Skeletal muscle cell (primary cell): ENCODE measurements at regions not wholly inside any gene's neighbourhood (a gene's known extent, or its start where the extent isn't known, plus 50 kb on each side); places are given as distances from the start of the nearest gene placed in this dataset.

Experiments used
- DNase-seq: peaks from one replicate; pipeline ENCODE4 v3.0.0-alpha.2; 2010; ENCODE audit warnings: low read depth
- H3K4me3 ChIP-seq: 2 replicates; pipeline ENCODE4 v1.5.1; 2011; ENCODE audit warnings: low read depth, mild to moderate bottlenecking, control low read depth, low read length, moderate library complexity

- no peak overlapping the region for H3K4me3 ChIP-seq
- no peak for DNase-seq
Measured at GRCh38 chr2:186254759-186255158, 231.3 kb upstream of the ZC3H15 start.

GRCh38 chr2:186255823-186256222 is 230.2 kb upstream of the ZC3H15 start:
- no peak for DNase-seq
- H3K4me3 ChIP-seq: no peak overlapping the region

DNA sequence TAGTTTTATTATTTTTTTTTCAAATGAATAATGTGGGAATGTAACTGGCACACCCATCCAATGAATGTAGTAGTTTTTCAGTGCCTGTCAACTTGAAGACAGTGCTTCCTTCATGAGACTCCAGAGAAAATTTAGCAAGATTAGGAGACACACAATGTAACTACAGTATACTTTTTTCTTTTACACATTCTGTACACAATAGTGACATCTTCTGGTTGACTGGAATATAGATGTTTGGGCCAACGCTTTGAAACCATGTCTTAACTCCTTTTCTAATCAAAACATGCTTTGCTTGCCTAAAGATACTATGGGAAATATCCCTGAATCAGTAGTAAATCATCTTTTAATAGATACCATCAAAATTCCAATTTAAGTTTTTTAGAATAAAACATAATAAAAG is 229.5 kb upstream of the ZC3H15 start:
- H3K4me3 ChIP-seq: no peak overlapping the region
- peak; percentile 14 for DNase-seq

DNA sequence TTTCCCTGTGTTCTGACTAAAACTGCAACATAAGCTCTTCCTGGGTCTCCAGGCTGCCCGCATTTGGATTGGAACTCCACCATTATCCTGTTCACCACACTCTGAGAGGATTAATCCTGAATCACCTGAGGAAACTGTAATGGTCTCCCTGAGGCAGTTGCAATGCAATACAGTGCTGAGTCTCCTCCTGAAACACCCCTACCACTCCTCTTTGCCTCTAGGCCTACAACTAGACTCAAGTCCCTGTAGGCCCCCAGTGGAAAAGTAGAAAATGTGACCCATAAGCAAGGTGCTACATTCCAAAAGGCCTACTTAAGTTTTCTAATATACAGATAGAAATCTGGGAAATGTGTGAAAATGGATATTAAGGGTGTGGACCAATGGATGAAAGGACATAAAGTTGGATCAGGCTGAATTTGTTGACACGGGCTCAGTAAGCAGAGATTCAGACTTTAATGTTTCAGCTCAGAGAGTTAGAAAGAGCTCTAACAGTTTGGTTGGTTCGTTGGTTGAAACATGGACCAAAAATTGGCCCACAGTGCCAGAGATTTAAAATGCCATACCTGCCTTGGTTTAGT is 222.3 kb upstream of the ZC3H15 start:
- no peak overlapping the region for H3K4me3 ChIP-seq
- no peak for DNase-seq

GRCh38 chr2:186269536-186269935 is 216.5 kb upstream of the ZC3H15 start:
- H3K4me3 ChIP-seq: no peak overlapping the region
- DNase-seq: no peak

DNA sequence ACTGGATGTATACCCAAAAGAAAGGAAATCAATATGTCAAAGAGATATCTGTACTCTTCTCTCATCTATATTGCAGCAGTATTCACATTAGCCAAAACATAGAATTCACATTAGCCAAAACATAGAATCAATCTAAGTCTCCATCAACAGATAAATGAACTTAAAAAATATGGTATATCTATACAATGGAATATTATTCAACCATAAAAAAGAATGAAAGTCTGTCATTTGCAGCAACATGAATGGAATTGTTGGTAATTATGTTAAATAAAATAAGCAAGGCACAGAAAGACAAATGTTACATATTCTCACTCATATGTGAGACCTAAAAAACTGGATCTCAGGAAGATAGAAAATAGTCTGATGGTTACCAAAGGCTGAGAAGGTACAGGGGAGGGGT is 212.1 kb upstream of the ZC3H15 start:
- DNase-seq: no peak
- H3K4me3 ChIP-seq: no peak overlapping the region

DNA sequence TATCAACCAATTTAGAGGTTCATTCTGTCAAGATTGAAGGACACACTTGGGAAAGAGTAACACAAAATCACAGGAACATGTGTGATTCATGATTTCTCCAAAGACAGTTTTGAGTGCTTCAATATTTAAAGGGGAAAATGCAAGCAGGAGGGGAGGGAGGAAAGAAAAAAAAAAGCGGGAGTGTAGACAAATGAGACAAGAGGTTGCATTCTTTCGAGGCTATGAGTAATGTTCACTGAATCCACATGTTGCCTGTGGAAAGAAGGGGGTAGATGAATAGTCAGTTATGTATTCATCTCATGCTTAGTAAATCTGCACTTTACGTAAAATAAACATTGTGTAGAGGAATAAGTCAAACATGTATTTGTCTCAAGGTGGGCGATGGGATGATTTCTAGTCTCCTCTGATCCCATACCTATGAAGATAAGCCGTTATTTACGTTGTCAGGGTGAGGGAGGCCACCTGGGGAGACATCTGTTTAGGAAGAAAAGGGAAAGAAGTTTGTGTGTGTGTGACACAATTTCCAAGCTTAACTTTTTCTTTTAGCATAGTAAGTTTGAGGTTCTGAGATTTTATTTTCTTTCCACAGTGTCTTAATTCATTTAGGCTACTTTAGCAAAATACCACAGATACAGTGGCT is 211.0 kb upstream of the ZC3H15 start:
- no peak overlapping the region for H3K4me3 ChIP-seq
- DNase-seq: peak; percentile 40

- no peak for DNase-seq
- no peak overlapping the region for H3K4me3 ChIP-seq
Measured at GRCh38 chr2:186276909-186277308, 209.2 kb upstream of the ZC3H15 start.

- no peak for DNase-seq
- H3K4me3 ChIP-seq: no peak overlapping the region
Measured at GRCh38 chr2:186281726-186282125, 204.3 kb upstream of the ZC3H15 start.

DNA sequence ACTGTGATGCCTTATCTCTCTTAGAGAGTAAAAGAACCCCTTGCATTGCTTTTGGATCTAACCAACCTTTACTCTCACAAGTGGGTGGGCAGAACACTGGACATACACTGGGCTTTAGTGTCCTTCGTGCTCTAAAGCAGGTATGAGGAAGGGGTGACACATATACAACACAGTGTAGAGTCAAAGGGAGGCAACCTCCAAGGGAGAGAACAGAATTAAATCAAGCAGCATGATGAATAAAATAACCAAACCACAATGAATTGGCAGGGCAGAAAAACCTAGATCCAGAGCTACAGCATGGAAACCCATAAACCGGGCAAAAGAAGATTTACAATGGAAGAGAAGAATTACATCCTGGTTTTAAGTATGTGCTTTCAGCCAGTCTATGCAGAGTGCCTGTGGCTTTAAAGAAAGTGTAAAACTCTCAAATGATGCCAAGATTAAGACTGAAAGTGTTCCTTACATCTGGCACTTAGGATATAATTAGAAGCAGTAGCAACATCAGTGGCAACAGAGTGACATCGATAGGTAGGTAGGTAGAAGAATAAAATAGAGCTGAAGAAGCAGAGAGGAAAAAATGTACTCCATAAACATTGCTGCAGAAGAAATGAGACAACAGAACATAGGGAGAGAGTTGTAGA is 191.7 kb upstream of the ZC3H15 start:
- no peak for DNase-seq
- no peak overlapping the region for H3K4me3 ChIP-seq

GRCh38 chr2:186299610-186300009 is 186.4 kb upstream of the ZC3H15 start:
- H3K4me3 ChIP-seq: no peak overlapping the region
- DNase-seq: no peak

- DNase-seq: no peak
- H3K4me3 ChIP-seq: no peak overlapping the region
Measured at GRCh38 chr2:186302263-186302662, 183.8 kb upstream of the ZC3H15 start.

GRCh38 chr2:186303091-186303490 is 183.0 kb upstream of the ZC3H15 start:
- H3K4me3 ChIP-seq: no peak overlapping the region
- DNase-seq: no peak

GRCh38 chr2:186304064-186304463 is 182.0 kb upstream of the ZC3H15 start:
- H3K4me3 ChIP-seq: no peak overlapping the region

DNA sequence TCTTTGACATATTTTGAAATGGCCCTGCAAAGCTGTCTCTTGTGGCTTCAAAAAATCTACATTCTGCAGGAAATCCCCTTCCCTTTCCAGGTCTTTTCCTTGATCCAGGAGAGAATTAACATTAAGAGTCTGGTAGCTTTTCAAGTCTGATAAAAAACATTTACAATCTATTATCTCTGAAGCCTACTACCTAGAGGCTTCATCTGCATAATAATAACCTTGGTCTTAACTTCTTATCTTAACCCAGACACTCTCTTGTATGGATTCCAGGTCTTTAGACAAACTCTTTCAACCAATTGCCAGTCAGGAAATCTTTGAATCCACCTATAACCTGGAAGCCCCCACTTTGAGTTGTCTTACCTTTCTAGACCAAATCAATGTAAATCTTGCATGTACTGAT is 179.3 kb upstream of the ZC3H15 start:
- H3K4me3 ChIP-seq: no peak overlapping the region
- no peak for DNase-seq

More at GRCh38 chr2:186304064-186304463, 182.0 kb upstream of the ZC3H15 start:
- DNase-seq: no peak

DNA sequence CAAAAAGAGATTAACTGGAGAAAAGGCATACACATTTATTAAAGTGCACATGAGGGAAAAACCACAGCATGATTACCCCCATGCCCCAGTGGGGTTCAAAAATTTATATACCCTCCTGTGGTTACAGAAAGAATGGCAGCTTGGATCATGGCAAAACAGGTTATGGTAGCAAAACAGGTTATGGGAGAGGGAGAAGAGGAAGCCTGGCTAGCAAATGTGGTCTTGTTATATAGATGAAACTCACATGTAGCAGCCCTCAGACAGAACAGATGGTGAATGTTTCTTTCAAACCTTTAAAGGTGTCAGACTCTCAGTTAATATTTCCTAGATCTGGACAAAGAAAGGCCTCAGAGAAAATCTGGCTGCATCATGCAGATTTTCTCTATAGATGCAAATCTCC is 178.2 kb upstream of the ZC3H15 start:
- no peak for DNase-seq

DNA sequence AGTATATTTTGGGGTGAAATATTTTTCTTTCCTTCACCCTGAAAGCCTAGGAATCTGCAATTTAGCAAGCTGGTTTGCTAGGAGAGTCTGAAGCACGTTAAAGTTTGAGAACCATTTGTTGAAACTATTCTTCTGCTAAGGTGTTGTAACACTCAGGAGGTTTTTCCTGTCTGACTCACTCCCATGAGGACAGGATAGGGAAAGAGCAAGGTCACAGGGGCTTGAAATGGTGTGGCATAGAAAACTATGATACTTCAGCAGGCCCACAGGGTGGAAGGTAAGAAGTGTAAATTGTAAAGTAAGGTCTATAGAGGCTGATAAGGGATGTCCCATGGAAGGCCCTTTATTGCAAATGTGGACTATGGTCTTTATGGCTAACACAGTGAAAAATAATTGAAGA is 177.7 kb upstream of the ZC3H15 start:
- DNase-seq: peak; percentile 28
- H3K4me3 ChIP-seq: no peak overlapping the region

More for the DNA sequence above, 178.2 kb upstream of the ZC3H15 start:
- no peak overlapping the region for H3K4me3 ChIP-seq

DNA sequence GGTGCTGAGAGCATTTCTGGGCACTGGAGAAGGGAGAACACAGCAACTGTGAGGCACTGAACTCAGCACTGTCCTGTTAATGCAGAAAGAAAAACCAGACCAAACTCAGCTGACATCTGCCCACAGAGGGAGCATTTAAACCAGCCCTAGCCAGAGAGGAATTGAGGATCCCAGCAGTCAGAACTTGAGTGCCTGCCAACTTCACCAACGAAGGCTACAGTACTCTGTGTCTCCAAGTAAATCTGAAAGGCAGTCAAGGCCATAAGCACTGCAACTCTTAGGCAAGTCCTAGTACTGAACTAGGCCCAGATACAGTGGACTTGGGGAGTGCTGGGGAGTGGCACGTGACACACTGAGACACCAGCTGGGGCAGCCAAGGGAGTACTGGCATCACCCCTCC is 176.2 kb upstream of the ZC3H15 start:
- no peak overlapping the region for H3K4me3 ChIP-seq
- peak; percentile 51 for DNase-seq

- DNase-seq: no peak
- no peak overlapping the region for H3K4me3 ChIP-seq
Measured at GRCh38 chr2:186319105-186319504, 167.0 kb upstream of the ZC3H15 start.

DNA sequence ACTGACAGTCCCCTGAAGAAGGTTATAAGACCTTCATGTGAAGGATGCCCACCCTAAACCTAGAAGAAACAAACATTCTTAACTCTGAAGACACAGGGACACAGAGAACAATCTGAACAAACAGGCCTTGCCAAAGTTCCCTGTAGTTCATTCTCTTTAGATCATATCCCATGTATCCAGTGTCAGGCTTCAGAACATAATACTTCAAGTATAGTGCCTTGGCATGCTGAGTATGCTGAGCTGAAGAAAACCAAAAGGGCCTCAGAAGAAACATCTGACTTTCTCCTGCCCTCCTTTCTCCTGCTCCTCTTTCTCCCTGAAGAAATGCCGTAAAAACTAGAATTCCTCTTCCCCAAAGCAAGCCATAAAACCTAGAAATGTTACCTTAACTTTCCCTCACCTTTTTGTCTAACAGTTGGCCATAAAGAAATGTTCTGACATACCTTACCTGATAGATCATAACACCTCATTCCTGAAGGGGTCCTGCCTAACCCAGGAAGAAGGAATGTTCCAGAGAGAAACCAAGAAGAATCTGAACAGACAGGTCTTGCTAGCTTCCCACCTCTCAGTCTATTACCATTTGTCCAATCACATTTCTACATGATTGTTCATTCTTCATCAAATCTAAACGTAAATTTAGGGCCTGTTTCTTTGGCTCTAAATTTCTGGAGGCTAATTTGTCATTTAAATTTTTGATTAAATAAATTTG is 160.1 kb upstream of the ZC3H15 start:
- H3K4me3 ChIP-seq: no peak overlapping the region
- no peak for DNase-seq
